Immature natural killer cell (primary cell): ENCODE measurements at regions not wholly inside any gene's neighbourhood (a gene's known extent, or its start where the extent isn't known, plus 50 kb on each side); places are given as distances from the start of the nearest gene placed in this dataset.
"Not testable (repeated sequence)": the region's sequence is repeated elsewhere in the genome, so short reads cannot be mapped to it uniquely, and the experiment has no call there.

Experiments used
- DNase-seq, 3 donors: peaks; one replicate each; pipeline ENCODE4 v3.0.0; 2022; ENCODE audit warnings: mixed read lengths in 1 of 3
- H3K27ac Mint-ChIP-seq, 6 donors: one replicate each; pipeline ENCODE4 v1.8.0; 2020; ENCODE audit warnings: mixed read lengths in 6 of 6, mild to moderate bottlenecking in 5 of 6, inconsistent platforms in 4 of 6, moderate library complexity in 3 of 6
- H3K27me3 Mint-ChIP-seq, 3 donors: one replicate each; pipeline ENCODE4 v1.8.0; 2020 to 2021; ENCODE audit warnings: low read depth in 3 of 3, mild to moderate bottlenecking in 3 of 3, mixed read lengths in 3 of 3, moderate library complexity in 3 of 3, inconsistent platforms in 1 of 3
- H3K36me3 Mint-ChIP-seq, 3 donors: one replicate each; pipeline ENCODE4 v1.8.0; 2020; ENCODE audit warnings: mixed read lengths in 3 of 3, inconsistent platforms in 2 of 3, mild to moderate bottlenecking in 2 of 3
- H3K4me1 Mint-ChIP-seq, 2 donors: one replicate each; pipeline ENCODE4 v1.8.0; 2020; ENCODE audit warnings: inconsistent platforms in 2 of 2, mild to moderate bottlenecking in 2 of 2, mixed read lengths in 2 of 2, moderate library complexity in 1 of 2
- H3K4me3 Mint-ChIP-seq, 5 donors: one replicate each; pipeline ENCODE4 v1.8.0; 2020; ENCODE audit warnings: mild to moderate bottlenecking in 5 of 5, mixed read lengths in 5 of 5, inconsistent platforms in 3 of 5, moderate library complexity in 3 of 5
- H3K9me3 Mint-ChIP-seq, 6 donors: one replicate each; pipeline ENCODE4 v1.8.0; 2020; ENCODE audit warnings: mild to moderate bottlenecking in 6 of 6, mixed read lengths in 6 of 6, inconsistent platforms in 4 of 6, moderate library complexity in 3 of 6

- Mint-ChIP-seq H3K27ac (no peak overlapping the region), H3K4me3 (no peak overlapping the region), H3K4me1 (no peaks in the 10 kb centered on the region), H3K36me3 (no peaks in the 10 kb centered on the region), H3K9me3 (no peaks in the 10 kb centered on the region), H3K27me3 (peaks cover 2 to 9% (median 6%) of the 10 kb centered on the region in 3 donors)
- DNase-seq: no peak
Measured at GRCh38 chr10:71093531-71093930, 118.8 kb upstream of the UNC5B start.

GRCh38 chr10:71094712-71095390, 117.5 kb upstream of the UNC5B start:
- Mint-ChIP-seq H3K27me3 (peaks cover 2 to 8% (median 6%) of the 10 kb centered on the region in 3 donors), H3K4me3 (no peak overlapping the region), H3K27ac (no peak overlapping the region), H3K4me1 (no peaks in the 10 kb centered on the region), H3K9me3 (no peaks in the 10 kb centered on the region), H3K36me3 (no peaks in the 10 kb centered on the region)
- DNase-seq: no peak

- Mint-ChIP-seq H3K4me1 (peaks cover 4 to 7% of the 10 kb centered on the region in 2 donors), H3K27me3 (peaks cover 2 to 8% (median 2%) of the 10 kb centered on the region in 3 donors), H3K36me3 (no peaks in the 10 kb centered on the region), H3K27ac (no peak overlapping the region), H3K4me3 (no peak overlapping the region), H3K9me3 (peaks cover 0 to 4% (median under 1%) of the 10 kb centered on the region in 6 donors)
- no peak for DNase-seq
Measured at GRCh38 chr10:71099731-71100361, 112.5 kb upstream of the UNC5B start.

- no peak overlapping the region for H3K4me3 Mint-ChIP-seq
- H3K27me3 Mint-ChIP-seq: peaks cover 2 to 7% (median 4%) of the 10 kb centered on the region in 3 donors
- no peak for DNase-seq
- H3K36me3 Mint-ChIP-seq: peaks cover 0 to 6% (median 6%) of the 10 kb centered on the region in 3 donors
- peaks cover 6 to 23% (median 8%) of the 10 kb centered on the region in 6 donors for H3K9me3 Mint-ChIP-seq
- no peak overlapping the region for H3K27ac Mint-ChIP-seq
- H3K4me1 Mint-ChIP-seq: peaks cover 16 to 23% of the 10 kb centered on the region in 2 donors
Measured at GRCh38 chr10:71103961-71104360, 108.4 kb upstream of the UNC5B start.

- DNase-seq: peak; percentile 37 to 54 (median 44)
- H3K4me3 Mint-ChIP-seq: peak overlapping the region in 3 of 5 donors; percentile 11 to 59 (median 28)
- H3K9me3 Mint-ChIP-seq: peaks cover 6 to 26% (median 9%) of the 10 kb centered on the region in 6 donors
- peak overlapping the region in 3 of 6 donors; percentile 14 to 87 (median 40) for H3K27ac Mint-ChIP-seq
- H3K4me1 Mint-ChIP-seq: peaks cover 17 to 23% of the 10 kb centered on the region in 2 donors
- H3K36me3 Mint-ChIP-seq, H3K27me3 Mint-ChIP-seq: not testable (repeated sequence)
Measured at GRCh38 chr10:71106151-71106550, 106.2 kb upstream of the UNC5B start.

GRCh38 chr10:71107117-71107516, 105.3 kb upstream of the UNC5B start:
- H3K4me3 Mint-ChIP-seq, H3K36me3 Mint-ChIP-seq, H3K27ac Mint-ChIP-seq, H3K27me3 Mint-ChIP-seq, DNase-seq: not testable (repeated sequence)
- Mint-ChIP-seq H3K9me3 (peaks cover 6 to 29% (median 12%) of the 10 kb centered on the region in 6 donors), H3K4me1 (peaks cover 18 to 23% of the 10 kb centered on the region in 2 donors)

GRCh38 chr10:71108042-71108441, 104.3 kb upstream of the UNC5B start:
- H3K4me3 Mint-ChIP-seq, H3K27ac Mint-ChIP-seq, H3K36me3 Mint-ChIP-seq, DNase-seq, H3K27me3 Mint-ChIP-seq: not testable (repeated sequence)
- Mint-ChIP-seq H3K9me3 (peaks cover 6 to 34% (median 16%) of the 10 kb centered on the region in 6 donors), H3K4me1 (peaks cover 18 to 23% of the 10 kb centered on the region in 2 donors)

GRCh38 chr10:71112138-71112785, 100.1 kb upstream of the UNC5B start:
- Mint-ChIP-seq H3K9me3 (peaks cover 4 to 52% (median 25%) of the 10 kb centered on the region in 6 donors), H3K27ac (no peak overlapping the region), H3K4me3 (no peak overlapping the region), H3K27me3 (peaks cover 5 to 23% (median 9%) of the 10 kb centered on the region in 3 donors), H3K36me3 (peaks cover 0 to 8% (median 8%) of the 10 kb centered on the region in 3 donors), H3K4me1 (peaks cover 0 to 2% of the 10 kb centered on the region in 2 donors)
- no peak for DNase-seq

GRCh38 chr10:71116426-71116825, 95.9 kb upstream of the UNC5B start:
- no peak for DNase-seq
- peaks cover 14 to 61% (median 42%) of the 10 kb centered on the region in 6 donors for H3K9me3 Mint-ChIP-seq
- no peak overlapping the region for H3K27ac Mint-ChIP-seq
- peaks cover 2 to 26% (median 4%) of the 10 kb centered on the region in 3 donors for H3K27me3 Mint-ChIP-seq
- H3K36me3 Mint-ChIP-seq: peaks cover 0 to 9% (median 5%) of the 10 kb centered on the region in 3 donors
- no peaks in the 10 kb centered on the region for H3K4me1 Mint-ChIP-seq
- H3K4me3 Mint-ChIP-seq: no peak overlapping the region

- H3K4me3 Mint-ChIP-seq, DNase-seq, H3K27ac Mint-ChIP-seq, H3K4me1 Mint-ChIP-seq, H3K36me3 Mint-ChIP-seq: not testable (repeated sequence)
- H3K27me3 Mint-ChIP-seq: peaks cover 2 to 34% (median 6%) of the 10 kb centered on the region in 3 donors
- peaks cover 10 to 53% (median 34%) of the 10 kb centered on the region in 6 donors for H3K9me3 Mint-ChIP-seq
Measured at GRCh38 chr10:71117589-71117988, 94.8 kb upstream of the UNC5B start.

GRCh38 chr10:71123023-71123422, 89.3 kb upstream of the UNC5B start:
- Mint-ChIP-seq H3K9me3 (peaks cover 4 to 30% (median 10%) of the 10 kb centered on the region in 6 donors), H3K27me3 (peaks cover 4 to 24% (median 15%) of the 10 kb centered on the region in 3 donors)

GRCh38 chr10:71124921-71125748, 87.2 kb upstream of the UNC5B start:
- peaks cover 7 to 13% of the 10 kb centered on the region in 2 donors for H3K4me1 Mint-ChIP-seq
- H3K27me3 Mint-ChIP-seq: peaks cover 4 to 24% (median 15%) of the 10 kb centered on the region in 3 donors
- no peak overlapping the region for H3K4me3 Mint-ChIP-seq
- no peak for DNase-seq
- peaks cover 0 to 10% (median 6%) of the 10 kb centered on the region in 6 donors for H3K9me3 Mint-ChIP-seq
- no peaks in the 10 kb centered on the region for H3K36me3 Mint-ChIP-seq
- no peak overlapping the region for H3K27ac Mint-ChIP-seq

More at GRCh38 chr10:71123023-71123422, 89.3 kb upstream of the UNC5B start:
- peaks cover 0 to 5% of the 10 kb centered on the region in 2 donors for H3K4me1 Mint-ChIP-seq
- no peak overlapping the region for H3K27ac Mint-ChIP-seq
- H3K36me3 Mint-ChIP-seq: no peaks in the 10 kb centered on the region
- no peak overlapping the region for H3K4me3 Mint-ChIP-seq
- DNase-seq: no peak

- no peak for DNase-seq
- Mint-ChIP-seq H3K4me3 (no peak overlapping the region), H3K9me3 (peaks cover 0 to 6% (median 2%) of the 10 kb centered on the region in 6 donors), H3K27me3 (peaks cover 4 to 21% (median 15%) of the 10 kb centered on the region in 3 donors), H3K36me3 (no peaks in the 10 kb centered on the region), H3K4me1 (peaks cover 7 to 13% of the 10 kb centered on the region in 2 donors), H3K27ac (no peak overlapping the region)
Measured at GRCh38 chr10:71125749-71126107, 86.6 kb upstream of the UNC5B start.
